ENCODE measurements at regions not wholly inside any gene's neighbourhood (a gene's known extent, or its start where the extent isn't known, plus 50 kb on each side); places are given as distances from the start of the nearest gene placed in this dataset.

- Histone ChIP-seq H3K4me1 (peaks cover 0 to 7% (median 0%) of the 10 kb centered on the region in 4 donors), H3K4me3 (no peak overlapping the region), H3K27ac (no peak overlapping the region), H3K27me3 (no peaks in the 10 kb centered on the region), H3K36me3 (no peaks in the 10 kb centered on the region), H3K9me3 (no peaks in the 10 kb centered on the region)
- DNase-seq = no peak
- intact Hi-C loops (cut with DNase I) = no loop called here
- 83 to 84% methylated on average over 2 of the region's 2 CpGs for WGBS, 2 donors
- TF ChIP-seq POLR2A (IDR thresholded peaks at IDR 0.05) (no peak), EP300 (IDR thresholded peaks at IDR 0.05) (no peak), CTCF (IDR thresholded peaks at IDR 0.05) (no peak), POLR2AphosphoS5 (IDR thresholded peaks at IDR 0.05) (no peak)
Measured at GRCh38 chr4:126701756-126702155, 931.0 kb upstream of the INTU start.

DNA sequence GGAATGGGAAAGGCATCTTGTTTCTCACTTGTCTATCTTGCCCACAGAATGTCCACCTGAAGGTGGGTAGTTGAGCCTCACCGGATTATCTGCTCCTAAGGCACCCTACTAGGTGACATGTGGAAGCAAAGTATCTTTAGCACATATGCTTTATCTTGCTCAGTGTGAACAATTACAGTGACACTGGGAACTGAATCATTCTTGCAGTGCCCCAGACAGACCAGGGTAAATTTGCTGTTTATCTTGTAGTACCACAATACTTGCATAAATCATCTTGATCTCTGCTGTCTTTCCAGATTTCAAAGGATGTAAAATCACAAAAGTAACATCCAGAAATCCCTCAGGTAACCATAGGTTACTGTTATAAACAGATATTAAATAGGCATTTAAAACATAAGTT, 930.0 kb upstream of the INTU start:
- no peak for TF ChIP-seq POLR2A (IDR thresholded peaks at IDR 0.05)
- no peak for TF ChIP-seq CTCF (IDR thresholded peaks at IDR 0.05)
- no peak for TF ChIP-seq EP300 (IDR thresholded peaks at IDR 0.05)
- no peak overlapping the region for H3K4me3 ChIP-seq

GRCh38 chr4:126705266-126705665, 927.5 kb upstream of the INTU start:
- H3K9me3 ChIP-seq = no peaks in the 10 kb centered on the region
- H3K27me3 ChIP-seq = no peaks in the 10 kb centered on the region
- peaks cover 0 to 7% (median 0%) of the 10 kb centered on the region in 4 donors for H3K4me1 ChIP-seq
- H3K36me3 ChIP-seq = no peaks in the 10 kb centered on the region
- DNase-seq = no peak
- intact Hi-C loops (cut with DNase I) = no loop called here
- no peak overlapping the region for H3K4me3 ChIP-seq
- no peak for TF ChIP-seq POLR2A (IDR thresholded peaks at IDR 0.05)
- no peak for TF ChIP-seq EP300 (IDR thresholded peaks at IDR 0.05)
- TF ChIP-seq POLR2AphosphoS5 (IDR thresholded peaks at IDR 0.05) = no peak
- no peak for TF ChIP-seq CTCF (IDR thresholded peaks at IDR 0.05)
- H3K27ac ChIP-seq = no peak overlapping the region
- WGBS, 2 donors = 61 to 70% methylated on average over 3 of the region's 3 CpGs

More for the DNA sequence above, 930.0 kb upstream of the INTU start:
- no peaks in the 10 kb centered on the region for H3K9me3 ChIP-seq
- H3K27ac ChIP-seq = no peak overlapping the region
- peaks cover 0 to 7% (median 0%) of the 10 kb centered on the region in 4 donors for H3K4me1 ChIP-seq
- H3K27me3 ChIP-seq = no peaks in the 10 kb centered on the region
- no peak for DNase-seq
- 64 to 75% methylated on average over 1 of the region's 1 CpG for WGBS, 2 donors
- intact Hi-C loops (cut with DNase I) = no loop called here
- no peaks in the 10 kb centered on the region for H3K36me3 ChIP-seq

- 58 to 68% methylated on average over 2 of the region's 2 CpGs for WGBS, 2 donors
- no peak overlapping the region for H3K4me3 ChIP-seq
Measured at GRCh38 chr4:126708716-126709115, 924.0 kb upstream of the INTU start.

More at GRCh38 chr4:126708716-126709115, 924.0 kb upstream of the INTU start:
- no peaks in the 10 kb centered on the region for H3K4me1 ChIP-seq
- no peak for DNase-seq
- TF ChIP-seq EP300 (IDR thresholded peaks at IDR 0.05) = no peak
- TF ChIP-seq POLR2A (IDR thresholded peaks at IDR 0.05) = no peak
- TF ChIP-seq POLR2AphosphoS5 (IDR thresholded peaks at IDR 0.05) = no peak
- no peak for TF ChIP-seq CTCF (IDR thresholded peaks at IDR 0.05)
- H3K27me3 ChIP-seq = no peaks in the 10 kb centered on the region
- intact Hi-C loops (cut with DNase I) = no loop called here
- no peaks in the 10 kb centered on the region for H3K9me3 ChIP-seq
- no peaks in the 10 kb centered on the region for H3K36me3 ChIP-seq
- no peak overlapping the region for H3K27ac ChIP-seq
